K562 (cell line): ENCODE measurements at regions not wholly inside any gene's neighbourhood (a gene's known extent, or its start where the extent isn't known, plus 50 kb on each side); places are given as distances from the start of the nearest gene placed in this dataset.
A peak's percentile ranks its signal among the peaks of the same experiment; 100 is the strongest.

Source experiments
- ATAC-seq: fragments of 200-7000 bp; cut with Tn5 transposase; 3 replicates; pipeline ENCODE4 v1.9.1; 2020; ENCODE audit warnings: moderate library complexity
- BruUV-seq: library from RNA; stranded (reverse); fragments of 400-500 nt; replicated peaks from 2 replicates; lab custom pipeline; 2021; lab: Mats Ljungman, UMichigan
- CTCF ChIA-PET: fragments of 300-600 bp; formaldehyde crosslinking; extraction: SDS; loops from one replicate; lab custom pipeline; 2021; ENCODE audit warnings: low intra/inter-chr PET ratio; lab: Yijun Ruan, JAX
- POLR2A ChIA-PET: fragments of 300-600, 350-650 bp; sonication (Branson Sonifier 250); formaldehyde crosslinking; extraction: SDS; loops from one replicate; lab custom pipeline; 2021; ENCODE audit warnings: antibody characterized with exemption, inconsistent platforms; lab: Yijun Ruan, JAX
- DNase-seq, 4 experiments: peaks; one replicate each; pipeline versions ENCODE4 v3.0.0 to v3.0.0-alpha.2; 2011 to 2018; ENCODE audit warnings: low spot score in 3 of 4, mixed read lengths in 3 of 4; ENCODE audit errors: extremely low read depth in 1 of 4
- FAIRE-seq: peaks from 2 replicates; lab custom pipeline; 2011; peaks lifted over from hg19 to GRCh38; lab: Jason Lieb, UNC
- H2AFZ ChIP-seq: 2 replicates; pipeline ENCODE4 v1.6.0; 2011; ENCODE audit warnings: low read depth, low read length, control low read depth, inconsistent platforms
- H3K27ac ChIP-seq: fragments of 200-600 bp; 3 replicates; pipeline ENCODE4 v1.8.0; 2011; ENCODE audit warnings: low read depth, mild to moderate bottlenecking, control low read depth, inconsistent platforms, low read length, moderate library complexity, mixed read lengths; ENCODE audit errors: extremely low read depth
- H3K27me3 ChIP-seq, 2 experiments: fragments of 300-600 bp in 1 of 2; 2 replicates in 1 of 2; 3 replicates in 1 of 2; pipeline versions ENCODE4 v1.6.0 to v1.8.0; 2011; ENCODE audit warnings: inconsistent platforms in 2 of 2, low read length in 2 of 2, mild to moderate bottlenecking in 1 of 2, mixed read lengths in 1 of 2, moderate library complexity in 1 of 2; ENCODE audit not compliant: control insufficient read depth in 2 of 2, insufficient read depth in 2 of 2
- H3K36me3 ChIP-seq: fragments of 300-600 bp; 3 replicates; pipeline ENCODE4 v1.8.0; 2011; ENCODE audit warnings: mild to moderate bottlenecking, low read length, inconsistent platforms; ENCODE audit not compliant: control insufficient read depth, insufficient read depth
- H3K4me1 ChIP-seq, 2 experiments: fragments of 200-600 bp in 1 of 2; replicated peaks in 1 of 2; 2 replicates in 1 of 2; 3 replicates in 1 of 2; pipeline versions ENCODE4 v1.5.1 to v1.8.0; 2011; ENCODE audit warnings: inconsistent platforms in 2 of 2, low read length in 2 of 2, mild to moderate bottlenecking in 1 of 2, mixed read lengths in 1 of 2, moderate library complexity in 1 of 2; ENCODE audit not compliant: control insufficient read depth in 2 of 2, insufficient read depth in 2 of 2
- H3K4me2 ChIP-seq: 2 replicates; pipeline ENCODE4 v1.6.1; 2011; ENCODE audit warnings: low read length, control low read depth, inconsistent platforms, mixed read lengths; ENCODE audit not compliant: insufficient read depth
- H3K4me3 ChIP-seq: fragments of 200-600 bp; sonication (generic), shearing (Covaris generic); 2 replicates; pipeline ENCODE4 v1.5.1; 2016; ENCODE audit warnings: control low read depth, inconsistent platforms
- H3K79me2 ChIP-seq: fragments of 200-600 bp; 3 replicates; pipeline ENCODE4 v1.8.0; 2011; ENCODE audit warnings: low read length, inconsistent platforms; ENCODE audit not compliant: control insufficient read depth, insufficient read depth
- H3K9ac ChIP-seq, 2 experiments: 2 replicates each; pipeline versions ENCODE4 v1.6.0 to v1.6.1; 2011; ENCODE audit warnings: low read depth in 2 of 2, low read length in 2 of 2, control low read depth in 1 of 2, inconsistent platforms in 1 of 2, mild to moderate bottlenecking in 1 of 2, mixed read lengths in 1 of 2; ENCODE audit not compliant: insufficient read depth in 1 of 2
- H3K9me1 ChIP-seq: one replicate; pipeline ENCODE4 v1.6.0; 2011; ENCODE audit warnings: inconsistent platforms, mild to moderate bottlenecking, low read length, moderate library complexity; ENCODE audit not compliant: control insufficient read depth, insufficient read depth
- H3K9me3 ChIP-seq: replicated peaks from 2 replicates; pipeline ENCODE4 v1.5.1; 2011; ENCODE audit warnings: low read depth, low read length, inconsistent platforms; ENCODE audit not compliant: control insufficient read depth, insufficient read depth
- H4K20me1 ChIP-seq: replicated peaks from 2 replicates; pipeline ENCODE4 v1.6.1; 2011; ENCODE audit warnings: low read length, inconsistent platforms, mixed read lengths; ENCODE audit not compliant: control insufficient read depth, insufficient read depth
- E4F1 ChIP-seq: fragments of 250-450 bp; sonication (Bioruptor Pico); IDR thresholded peaks from 2 replicates; pipeline ENCODE4 v1.5.0; 2021; ENCODE audit warnings: mild to moderate bottlenecking, borderline replicate concordance
- EP400 ChIP-seq: fragments of 450-650 bp; IDR thresholded peaks from 2 replicates; pipeline ENCODE4 v1.6.1; 2017; ENCODE audit warnings: antibody characterized with exemption, mild to moderate bottlenecking, moderate library complexity
- EZH2 ChIP-seq: IDR thresholded peaks from 2 replicates; pipeline ENCODE4 v1.6.1; 2012; ENCODE audit warnings: low read depth, mild to moderate bottlenecking, inconsistent platforms, low read length, borderline replicate concordance
- FOXJ2 ChIP-seq: fragments of 200-800 bp; sonication (Bioruptor generic); IDR thresholded peaks from 2 replicates; pipeline ENCODE4 v1.6.1; 2016; ENCODE audit warnings: missing genetic modification characterization, missing compliant biosample characterization
- GABPB1 ChIP-seq: sonication (generic); formaldehyde crosslinking; IDR thresholded peaks from 2 replicates; pipeline ENCODE4 v1.8.0; 2022; ENCODE audit warnings: mild to moderate bottlenecking, missing genetic modification reagents
- HNRNPUL1 ChIP-seq: fragments of 200-400 bp; formaldehyde crosslinking; IDR thresholded peaks from 2 replicates; pipeline ENCODE4 v1.6.1; 2017; ENCODE audit warnings: low read length
- KAT2B ChIP-seq: IDR thresholded peaks from one replicate; pipeline ENCODE4 v1.6.1; 2012; ENCODE audit warnings: low read depth, mild to moderate bottlenecking, control low read depth, inconsistent platforms, low read length, moderate library complexity
- NFATC3 ChIP-seq: fragments of 450-650 bp; IDR thresholded peaks from 2 replicates; pipeline ENCODE4 v1.6.1; 2017; ENCODE audit warnings: mild to moderate bottlenecking
- POLR2A ChIP-seq: fragments of 450-650 bp; conservative IDR thresholded peaks from 2 replicates; pipeline ENCODE4 v1.6.1; 2016
- POLR2H ChIP-seq: IDR thresholded peaks from 2 replicates; pipeline ENCODE4 v1.6.1; 2016; ENCODE audit warnings: missing genetic modification characterization, low read depth, mild to moderate bottlenecking, control low read depth, missing compliant biosample characterization, moderate library complexity
- SRSF3 ChIP-seq: fragments of 200-400 bp; formaldehyde crosslinking; IDR thresholded peaks from 2 replicates; pipeline ENCODE4 v1.6.1; 2016; ENCODE audit warnings: mild to moderate bottlenecking, low read length, moderate library complexity; ENCODE audit not compliant: insufficient read depth
- STAG1 ChIP-seq: sonication (generic); formaldehyde crosslinking; IDR thresholded peaks from 2 replicates; pipeline ENCODE4 v1.5.0; 2020; ENCODE audit warnings: missing genetic modification reagents, borderline replicate concordance
- SUPT5H ChIP-seq: fragments of 450-650 bp; IDR thresholded peaks from 2 replicates; pipeline ENCODE4 v1.6.1; 2016
- TEAD4 ChIP-seq, 2 experiments: sonication (generic) in 1 of 2; formaldehyde crosslinking in 1 of 2; IDR thresholded peaks; 2 replicates each; pipeline versions ENCODE4 v1.6.1 to v1.8.0; 2012 to 2022; ENCODE audit warnings: borderline replicate concordance in 1 of 2, inconsistent platforms in 1 of 2, low read length in 1 of 2, mild to moderate bottlenecking in 1 of 2, missing genetic modification reagents in 1 of 2
- XRCC5 ChIP-seq: fragments of 200-400 bp; formaldehyde crosslinking; IDR thresholded peaks from 2 replicates; pipeline ENCODE4 v1.6.1; 2017; ENCODE audit warnings: low read depth, mild to moderate bottlenecking, low read length
- ZNF217 ChIP-seq: sonication (generic); formaldehyde crosslinking; IDR thresholded peaks from 2 replicates; pipeline ENCODE4 v1.8.0; 2022; ENCODE audit warnings: mild to moderate bottlenecking, missing genetic modification reagents
- ZNF764 ChIP-seq: fragments of 250-450 bp; sonication (Bioruptor Pico); IDR thresholded peaks from 2 replicates; pipeline ENCODE4 v1.4.0; 2020; ENCODE audit warnings: low read depth, mild to moderate bottlenecking, moderate library complexity
- ZNF77 ChIP-seq: fragments of 250-450 bp; sonication (Bioruptor Pico); IDR thresholded peaks from 2 replicates; pipeline ENCODE4 v1.5.0; 2020
- WGBS: fragments of 100-300 bp; shearing (Covaris generic); methylation state at CpG from one replicate; pipeline ENCODE4 v1.1.6; 2016; ENCODE audit warnings: low coverage, mixed read lengths; ENCODE audit not compliant: insufficient coverage; ENCODE audit errors: missing lambda C conversion rate; 5-methylcytosine and 5-hydroxymethylcytosine counted together
- in situ Hi-C: fragments of 300-500 bp; cut with MboI; formaldehyde crosslinking; loops from 4 replicates; pipeline ENCODE4 v1.15.0; 2018; ENCODE audit warnings: inconsistent platforms, mixed read lengths
- intact Hi-C: fragments of 100-400 bp; cut with micrococcal nuclease; formaldehyde crosslinking; loops from 2 replicates; pipeline ENCODE4 v1.14.2; 2022
- TF ChIP-seq, protein P1 (sequence below): sonication (generic); formaldehyde crosslinking; IDR thresholded peaks from 2 replicates; pipeline ENCODE4 v1.8.1; 2022; ENCODE audit warnings: missing genetic modification reagents

DNA sequence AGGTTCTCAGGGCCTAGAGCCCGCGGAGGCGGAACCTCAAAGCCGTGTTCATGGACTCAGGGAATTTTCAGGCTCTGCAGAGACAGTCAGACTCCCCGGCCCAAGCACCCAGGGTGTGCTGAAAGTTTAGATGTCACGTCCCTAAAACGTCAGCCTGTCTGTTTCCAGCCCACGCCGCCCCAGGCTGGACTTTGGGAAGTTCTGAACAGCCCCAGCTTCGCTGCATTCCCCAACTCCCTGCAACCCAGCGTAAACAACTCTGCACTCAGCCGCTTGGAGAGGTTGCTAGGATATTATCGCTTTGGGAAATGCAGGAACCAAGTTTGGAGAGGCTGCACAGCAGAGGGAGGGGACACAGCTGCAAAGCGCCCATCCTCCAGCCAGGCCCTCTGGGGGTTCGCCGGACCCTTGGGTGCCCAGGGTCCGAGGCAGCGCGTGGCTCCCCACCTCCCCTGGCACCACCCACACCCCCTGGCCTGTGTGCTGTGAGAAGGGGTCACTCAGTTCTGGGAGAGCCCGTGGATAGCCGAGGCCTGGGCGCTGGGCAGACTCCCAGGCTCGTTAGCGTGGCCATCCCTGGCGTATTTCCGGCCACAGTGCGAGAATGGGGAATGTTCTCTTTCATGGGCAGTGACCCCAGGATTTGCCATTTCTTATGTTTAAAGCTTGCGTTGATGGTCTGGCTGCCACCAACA lies 120.5 kb upstream of the FGF3 start (continued):
- TF ChIP-seq FOXJ2 (tag) (peak; percentile 95), EP400 (no peak)

DNA sequence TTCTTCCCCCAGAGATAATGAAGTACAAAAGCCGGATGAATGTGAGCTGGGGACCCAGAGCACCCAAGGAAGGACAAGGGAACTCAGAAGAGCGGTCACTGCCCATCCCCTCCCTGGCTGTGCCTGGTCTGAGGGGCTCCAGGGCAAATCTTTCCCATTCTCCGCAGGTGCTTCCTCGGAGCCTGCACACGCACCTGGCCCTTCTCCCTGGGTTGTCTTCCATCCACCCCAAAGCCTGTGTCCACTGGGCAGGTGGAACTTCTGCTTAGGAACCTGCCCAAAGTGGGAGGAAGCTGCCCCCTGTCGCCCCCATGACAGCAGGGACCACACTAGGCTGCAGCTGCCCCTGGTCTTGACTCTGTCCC lies 121.0 kb upstream of the FGF3 start:
- no TSS peak for BruUV-seq
- Histone ChIP-seq H3K79me2 (no peaks in the 10 kb centered on the region), H3K9me1 (no peaks in the 10 kb centered on the region), H3K36me3 (no peaks in the 10 kb centered on the region), H3K4me2 (no peak overlapping the region), H3K4me1 (peaks cover 2 to 32% of the 10 kb centered on the region in 2 experiments; a peak in 4 of 5 replicates), H3K27me3 (peaks cover 6 to 39% of the 10 kb centered on the region in 2 experiments), H3K27ac (no peak overlapping the region), H3K9ac (no peak overlapping the region), H2AFZ (no peak overlapping the region), H4K20me1 (no peaks in the 10 kb centered on the region), H3K4me3 (no peak overlapping the region), H3K9me3 (no peaks in the 10 kb centered on the region; the same call in 1 of the 2 replicates)
- DNase-seq (no peak), FAIRE-seq (no peak), ATAC-seq (no peak)
- ChIA-PET CTCF (no interaction called here), POLR2A (interaction anchor here (1.3 kb wide), 1 partner anchor 11 kb away, joined by 4 read pairs; no protein-coding TSS in a partner anchor)
- intact Hi-C loops, result no loop called here
- in situ Hi-C loops, result no loop called here
- WGBS, result 0% methylated on average over 3 of the region's 6 CpGs
- TF ChIP-seq ZNF77 (CRISPR knock-in tag) (no peak), HNRNPUL1 (no peak), E4F1 (no peak), SUPT5H (no peak), XRCC5 (no peak), GABPB1 (CRISPR knock-in tag) (no peak), TEAD4 (IDR thresholded peaks at IDR 0.05; ENCODE audit: low read length) (no peak), TEAD4 (CRISPR knock-in tag; IDR thresholded peaks at IDR 0.05; ENCODE audit: borderline replicate concordance) (no peak), POLR2A (no peak), SRSF3 (no peak), POLR2H (no peak), EZH2 (no peak), KAT2B (no peak), ZNF764 (CRISPR knock-in tag) (no peak), NFATC3 (no peak), ZNF217 (no peak), STAG1 (CRISPR knock-in tag) (no peak)
- TF ChIP-seq, protein P1, sequence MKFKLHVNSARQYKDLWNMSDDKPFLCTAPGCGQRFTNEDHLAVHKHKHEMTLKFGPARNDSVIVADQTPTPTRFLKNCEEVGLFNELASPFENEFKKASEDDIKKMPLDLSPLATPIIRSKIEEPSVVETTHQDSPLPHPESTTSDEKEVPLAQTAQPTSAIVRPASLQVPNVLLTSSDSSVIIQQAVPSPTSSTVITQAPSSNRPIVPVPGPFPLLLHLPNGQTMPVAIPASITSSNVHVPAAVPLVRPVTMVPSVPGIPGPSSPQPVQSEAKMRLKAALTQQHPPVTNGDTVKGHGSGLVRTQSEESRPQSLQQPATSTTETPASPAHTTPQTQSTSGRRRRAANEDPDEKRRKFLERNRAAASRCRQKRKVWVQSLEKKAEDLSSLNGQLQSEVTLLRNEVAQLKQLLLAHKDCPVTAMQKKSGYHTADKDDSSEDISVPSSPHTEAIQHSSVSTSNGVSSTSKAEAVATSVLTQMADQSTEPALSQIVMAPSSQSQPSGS (CRISPR knock-in tag), result no peak
